Middle frontal gyrus (tissue), 1 donor: ENCODE measurements at regions not wholly inside any gene's neighbourhood (a gene's known extent, or its start where the extent isn't known, plus 50 kb on each side); places are given as distances from the start of the nearest gene placed in this dataset.

Experiments used
- DNase-seq: peaks from one replicate; pipeline ENCODE4 v3.0.0-alpha.2; 2015; ENCODE audit warnings: low spot score; ENCODE audit errors: extremely low spot score

DNA sequence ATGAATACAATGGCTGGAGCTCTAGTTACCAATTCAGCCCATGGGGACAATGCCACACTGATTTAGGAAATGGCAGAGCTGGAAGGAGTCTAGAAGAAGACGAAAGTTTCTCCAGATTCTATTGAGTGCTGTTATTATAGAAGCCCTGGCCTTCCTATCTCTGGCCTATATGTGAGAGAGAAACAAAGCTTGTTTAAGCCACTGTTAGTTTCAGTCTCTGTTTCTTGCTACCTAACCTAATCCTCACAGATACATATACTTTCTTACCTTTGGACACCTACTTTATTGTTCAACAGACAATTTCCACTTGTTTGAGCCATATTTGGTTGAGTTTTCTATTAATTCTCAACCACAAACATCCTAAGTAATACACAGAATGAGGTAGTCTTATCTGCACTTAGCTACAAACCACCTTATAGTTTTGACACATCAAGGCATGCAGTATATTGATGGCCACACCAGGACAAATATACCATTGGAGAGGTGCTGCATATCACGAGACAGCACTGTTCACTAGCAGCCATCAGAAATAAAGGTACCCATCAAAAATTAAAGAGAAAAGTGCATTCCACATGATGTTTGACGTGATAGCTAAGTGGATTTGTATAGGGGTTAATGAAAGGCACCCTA, 190.2 kb downstream of the SMIM20 start:
- no peak for DNase-seq

DNA sequence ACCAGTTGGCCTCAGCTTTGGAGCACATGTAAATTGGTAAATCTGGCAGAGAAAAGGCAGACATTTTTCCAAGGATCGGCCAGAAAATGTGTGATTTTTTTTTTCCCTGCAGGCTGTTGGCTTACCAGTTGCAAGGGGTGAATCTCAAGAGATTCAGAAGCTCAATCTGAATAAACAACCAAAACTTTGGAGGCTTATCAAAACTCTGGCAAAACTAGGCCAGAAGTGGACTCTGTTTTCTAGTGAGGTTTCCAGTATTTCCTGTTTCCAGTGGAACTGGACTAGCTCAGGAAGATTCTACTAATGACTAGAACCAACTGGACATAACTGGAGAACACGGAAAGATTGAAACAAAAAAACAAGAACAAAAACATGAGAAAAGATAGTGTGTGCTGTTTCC, 191.3 kb downstream of the SMIM20 start:
- no peak for DNase-seq

- DNase-seq: no peak
Observed at GRCh38 chr4:26105815-26106699, 192.0 kb downstream of the SMIM20 start.

GRCh38 chr4:26106776-26107175, 192.8 kb downstream of the SMIM20 start:
- DNase-seq: no peak

GRCh38 chr4:26108054-26108453, 194.0 kb downstream of the SMIM20 start:
- DNase-seq: no peak

- no peak for DNase-seq
Observed at GRCh38 chr4:26110493-26110892, 196.5 kb downstream of the SMIM20 start.

- no peak for DNase-seq
Observed at GRCh38 chr4:26113339-26113940, 199.4 kb downstream of the SMIM20 start.

GRCh38 chr4:26116057-26116456, 202.0 kb downstream of the SMIM20 start:
- no peak for DNase-seq

- DNase-seq: no peak
Observed at GRCh38 chr4:26120098-26120825, 200.6 kb upstream of the RBPJ start.

DNA sequence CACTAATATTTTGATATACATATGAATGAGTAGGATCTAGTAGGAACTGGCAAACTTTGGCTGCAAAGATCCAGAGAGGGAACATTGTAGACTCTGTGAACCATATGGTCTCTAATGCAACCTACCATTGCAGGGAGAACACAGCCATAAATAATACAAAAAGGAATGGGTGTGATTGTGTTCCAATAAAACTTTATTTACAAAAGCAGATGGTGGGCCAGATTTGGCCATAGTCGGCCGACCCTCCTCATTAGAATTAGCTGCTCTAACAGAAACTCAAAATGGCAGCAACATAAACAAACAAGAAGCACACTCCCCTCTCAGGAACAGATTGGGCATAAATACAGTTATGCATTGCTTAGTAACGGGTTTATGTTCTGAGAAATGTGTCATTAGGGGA, 198.1 kb upstream of the RBPJ start:
- DNase-seq: no peak

DNA sequence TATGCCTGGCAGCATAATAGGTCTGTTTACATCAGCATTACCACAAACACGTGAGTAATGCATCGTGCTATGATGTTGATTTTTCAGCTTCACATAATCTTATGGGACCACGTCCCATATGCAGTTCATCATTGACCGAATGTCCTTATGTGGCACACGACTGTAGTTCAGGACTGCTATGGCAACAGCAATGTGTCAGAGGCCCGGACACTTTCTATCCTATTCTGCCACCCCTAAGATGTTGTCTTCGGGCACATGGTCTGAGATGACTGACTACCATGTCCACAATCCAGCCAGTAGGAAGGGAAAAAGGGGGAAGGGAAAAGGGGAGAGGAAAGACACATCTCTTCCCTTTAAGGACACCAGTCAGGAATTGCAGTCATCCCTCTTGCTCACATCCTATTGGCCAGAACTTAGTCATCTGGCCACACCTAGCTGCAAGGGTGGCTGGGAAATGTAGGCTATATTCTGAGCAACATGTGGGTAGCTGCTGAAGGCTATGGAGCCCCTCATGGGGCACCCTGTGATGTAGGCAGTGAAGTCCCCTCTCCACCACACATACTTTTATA, 196.0 kb upstream of the RBPJ start:
- DNase-seq: no peak

- DNase-seq: no peak
Observed at GRCh38 chr4:26126143-26126718, 194.6 kb upstream of the RBPJ start.

DNA sequence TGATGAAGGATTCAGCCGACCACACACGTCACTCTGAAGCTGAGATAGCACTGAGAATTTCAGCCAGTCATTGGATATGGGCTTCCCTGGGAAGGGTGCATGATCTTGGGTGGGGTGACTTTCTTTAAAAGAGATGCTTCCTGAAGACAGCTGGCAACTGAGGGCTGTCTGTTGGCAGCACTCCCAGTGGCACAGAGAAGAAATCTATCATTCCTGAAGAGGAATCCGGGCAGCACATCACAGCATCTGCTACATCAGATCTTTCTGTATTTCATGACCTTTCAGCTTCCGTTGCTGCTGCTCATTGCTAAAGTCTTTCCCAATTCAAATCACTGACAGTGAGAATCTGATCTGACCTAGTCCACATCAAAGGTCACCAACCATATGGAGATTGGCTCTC, 193.8 kb upstream of the RBPJ start:
- DNase-seq: no peak

DNA sequence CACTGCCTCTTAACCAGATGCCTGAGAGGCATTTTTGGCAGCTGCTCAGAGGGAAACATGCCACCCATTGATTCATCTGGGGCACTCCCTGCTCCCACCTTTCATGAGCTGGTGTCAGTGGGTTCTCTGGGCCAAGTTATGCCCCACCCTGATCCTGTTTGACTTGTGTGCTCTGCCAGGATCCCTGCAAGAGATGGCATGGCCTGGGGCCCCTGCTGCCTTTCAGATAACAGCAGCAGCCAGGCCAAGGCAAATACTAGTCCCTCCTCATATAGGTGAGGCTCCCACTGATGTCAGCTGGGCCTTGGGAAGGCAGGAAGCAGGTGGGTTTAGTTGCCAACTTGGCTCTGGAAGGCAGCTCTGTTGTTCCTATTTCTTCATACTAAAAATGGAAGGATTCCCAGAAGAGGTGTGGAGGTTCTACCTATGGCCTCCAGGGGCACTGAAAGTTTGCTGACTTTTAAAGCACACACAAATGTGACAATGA, 192.9 kb upstream of the RBPJ start:
- no peak for DNase-seq

- DNase-seq: no peak
Observed at GRCh38 chr4:26130173-26130572, 190.6 kb upstream of the RBPJ start.

DNA sequence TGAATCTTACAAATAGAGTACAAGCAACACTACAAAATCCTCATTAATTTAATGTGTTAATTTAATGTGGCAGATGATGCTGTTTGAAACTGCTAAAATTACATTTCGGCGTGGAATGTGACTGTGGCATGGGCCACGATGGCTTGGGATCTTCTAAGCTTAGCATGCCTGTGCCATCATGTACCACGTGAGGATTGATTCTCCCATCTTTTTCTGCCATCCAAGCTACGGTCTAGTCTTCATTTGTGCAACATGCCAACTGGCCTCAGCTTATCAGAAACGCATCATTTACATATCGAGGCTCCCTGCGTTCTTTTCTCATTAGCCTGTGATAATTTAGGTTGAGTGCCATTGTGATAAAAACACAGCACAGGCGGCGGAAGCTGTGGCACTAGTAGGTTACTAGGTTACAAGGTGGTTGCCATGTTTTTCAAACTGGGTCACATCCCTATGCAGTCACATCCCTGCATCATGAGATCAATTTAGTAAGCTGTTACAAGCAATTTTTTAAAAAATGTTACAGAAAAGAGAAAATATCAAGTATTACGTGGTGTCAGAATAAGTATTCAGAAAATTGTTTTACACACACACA, 189.9 kb upstream of the RBPJ start:
- DNase-seq: no peak

GRCh38 chr4:26131711-26132110, 189.1 kb upstream of the RBPJ start:
- DNase-seq: no peak

GRCh38 chr4:26132858-26133257, 188.0 kb upstream of the RBPJ start:
- no peak for DNase-seq

DNA sequence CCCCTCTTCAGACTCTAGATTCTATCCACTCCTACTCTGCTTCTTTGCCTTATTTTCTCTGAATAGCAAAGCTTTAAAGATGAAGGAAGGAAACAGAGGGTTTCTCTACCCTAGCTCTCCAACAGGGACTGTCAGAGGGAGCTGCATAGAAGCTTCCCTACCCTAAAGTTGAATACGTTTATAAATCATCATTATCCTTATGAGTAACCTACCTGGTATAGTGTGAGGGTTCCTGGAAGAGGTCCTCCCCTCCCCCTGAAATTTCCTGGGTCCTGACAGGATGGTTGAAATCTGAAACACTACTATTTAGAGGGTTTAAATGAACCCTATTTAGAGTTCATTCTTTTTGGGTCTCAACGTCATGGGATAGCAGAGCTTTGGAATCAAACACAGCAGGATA, 187.0 kb upstream of the RBPJ start:
- no peak for DNase-seq

DNA sequence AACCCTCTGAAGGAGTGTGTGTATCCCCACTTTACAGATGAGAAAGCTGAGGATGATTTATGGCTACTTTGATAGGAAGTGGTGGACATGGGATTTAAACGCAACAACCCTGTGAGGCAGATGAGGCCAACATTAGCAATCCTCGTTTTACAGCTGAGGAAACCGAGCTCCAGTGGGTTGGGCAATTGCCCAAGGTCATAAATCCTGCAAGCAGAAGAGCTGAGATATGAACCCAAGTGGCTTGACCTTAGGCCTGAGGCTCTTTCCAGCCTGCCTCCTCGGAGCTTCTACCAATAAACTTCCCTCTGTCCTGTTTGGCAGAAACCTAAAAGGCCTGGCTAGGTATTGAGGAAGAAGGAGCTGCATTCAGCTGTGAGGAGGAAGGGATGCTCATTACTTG, 185.5 kb upstream of the RBPJ start:
- DNase-seq: no peak

- no peak for DNase-seq
Observed at GRCh38 chr4:26136615-26137014, 184.2 kb upstream of the RBPJ start.
